ENCODE measurements at regions not wholly inside any gene's neighbourhood (a gene's known extent, or its start where the extent isn't known, plus 50 kb on each side); places are given as distances from the start of the nearest gene placed in this dataset.

DNA sequence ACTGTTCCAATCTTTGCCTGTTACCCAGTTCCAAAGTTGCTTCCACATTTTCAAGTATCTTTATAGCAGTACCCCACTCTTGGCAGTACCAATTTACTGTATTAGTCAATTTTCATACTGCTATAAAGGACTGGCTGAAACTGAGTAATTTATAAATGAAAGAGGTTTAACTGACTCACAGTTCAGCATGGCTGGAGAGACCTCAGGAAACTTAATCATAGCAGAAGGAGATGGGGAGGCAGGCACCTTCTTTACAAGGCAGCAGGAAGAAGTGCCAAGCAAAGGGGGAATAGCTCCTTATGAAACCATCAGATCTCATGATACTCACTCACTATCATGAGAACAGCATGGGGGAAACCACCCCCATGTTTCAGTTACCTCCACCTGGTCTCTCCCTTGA, 215.0 kb downstream of the SNAPC1 start:
- in situ Hi-C loops (cut with HindIII; ENCODE audit: extremely low pct_ligation_motif_present, low pct_unique_long_range_greater_than_20kb), result no loop called here
- Histone ChIP-seq H3K27me3 (ENCODE audit: control insufficient read depth in 1 of 2, insufficient read depth in 2 of 2, low read length in 2 of 2) (no peaks in the 10 kb centered on the region), H2AFZ (ENCODE audit: low read length) (no peak overlapping the region), H3K9me3 (ENCODE audit: low read length) (peaks cover 15% of the 10 kb centered on the region; the same call in 1 of the 2 replicates), H3K36me3 (replicated peaks in 1 of 2; ENCODE audit: control insufficient read depth in 1 of 2, insufficient read depth in 2 of 2, low read length in 2 of 2) (no peaks in the 10 kb centered on the region), H3K9ac (ENCODE audit: insufficient read depth, low read depth, low read length) (no peak overlapping the region), H3K79me2 (ENCODE audit: insufficient read depth, low read length) (no peaks in the 10 kb centered on the region), H3K4me1 (ENCODE audit: insufficient read depth, low read length) (no peaks in the 10 kb centered on the region), H4K20me1 (ENCODE audit: insufficient read depth, low read length) (no peaks in the 10 kb centered on the region), H3K4me2 (ENCODE audit: low read depth, low read length) (no peak overlapping the region), H3K27ac (ENCODE audit: extremely low read length, insufficient read depth, low read length) (no peak overlapping the region), H3K4me3 (replicated peaks in 1 of 3; ENCODE audit: insufficient read depth in 1 of 3, low read depth in 2 of 3, low read length in 3 of 3) (no peak overlapping the region)
- intact Hi-C loops (cut with micrococcal nuclease; ENCODE audit: unreplicated experiment), result no loop called here
- CTCF ChIA-PET (ENCODE audit: low intra/inter-chr PET ratio, low total read pairs), result no interaction called here
- TF ChIP-seq NONO (IDR thresholded peaks at IDR 0.05) (no peak), NONO (CRISPR knock-in tag; conservative IDR thresholded peaks at IDR 0.05) (no peak), SP2 (CRISPR knock-in tag; IDR thresholded peaks at IDR 0.05) (no peak), NFRKB (IDR thresholded peaks at IDR 0.05) (no peak), DMAP1 (CRISPR knock-in tag; IDR thresholded peaks at IDR 0.05) (no peak), EZH2 (conservative IDR thresholded peaks at IDR 0.05; ENCODE audit: low read depth, low read length) (no peak)
- TF ChIP-seq, protein P1, sequence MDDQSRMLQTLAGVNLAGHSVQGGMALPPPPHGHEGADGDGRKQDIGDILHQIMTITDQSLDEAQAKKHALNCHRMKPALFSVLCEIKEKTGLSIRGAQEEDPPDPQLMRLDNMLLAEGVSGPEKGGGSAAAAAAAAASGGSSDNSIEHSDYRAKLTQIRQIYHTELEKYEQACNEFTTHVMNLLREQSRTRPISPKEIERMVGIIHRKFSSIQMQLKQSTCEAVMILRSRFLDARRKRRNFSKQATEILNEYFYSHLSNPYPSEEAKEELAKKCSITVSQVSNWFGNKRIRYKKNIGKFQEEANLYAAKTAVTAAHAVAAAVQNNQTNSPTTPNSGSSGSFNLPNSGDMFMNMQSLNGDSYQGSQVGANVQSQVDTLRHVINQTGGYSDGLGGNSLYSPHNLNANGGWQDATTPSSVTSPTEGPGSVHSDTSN (CRISPR knock-in tag; IDR thresholded peaks at IDR 0.05; ENCODE audit: borderline replicate concordance), result no peak
- TF ChIP-seq, protein P2, sequence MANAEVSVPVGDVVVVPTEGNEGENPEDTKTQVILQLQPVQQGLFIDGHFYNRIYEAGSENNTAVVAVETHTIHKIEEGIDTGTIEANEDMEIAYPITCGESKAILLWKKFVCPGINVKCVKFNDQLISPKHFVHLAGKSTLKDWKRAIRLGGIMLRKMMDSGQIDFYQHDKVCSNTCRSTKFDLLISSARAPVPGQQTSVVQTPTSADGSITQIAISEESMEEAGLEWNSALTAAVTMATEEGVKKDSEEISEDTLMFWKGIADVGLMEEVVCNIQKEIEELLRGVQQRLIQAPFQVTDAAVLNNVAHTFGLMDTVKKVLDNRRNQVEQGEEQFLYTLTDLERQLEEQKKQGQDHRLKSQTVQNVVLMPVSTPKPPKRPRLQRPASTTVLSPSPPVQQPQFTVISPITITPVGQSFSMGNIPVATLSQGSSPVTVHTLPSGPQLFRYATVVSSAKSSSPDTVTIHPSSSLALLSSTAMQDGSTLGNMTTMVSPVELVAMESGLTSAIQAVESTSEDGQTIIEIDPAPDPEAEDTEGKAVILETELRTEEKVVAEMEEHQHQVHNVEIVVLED (CRISPR knock-in tag; IDR thresholded peaks at IDR 0.05; ENCODE audit: borderline replicate concordance), result no peak
- DNase-seq (ENCODE audit: low spot score) (no peak), FAIRE-seq (no peak), ATAC-seq (no peak)
- POLR2A ChIA-PET, result no interaction called here
- no TSS peak for BruUV-seq (replicated peaks)

Data from HepG2 (cell line).